ENCODE measurements at regions not wholly inside any gene's neighbourhood (a gene's known extent, or its start where the extent isn't known, plus 50 kb on each side); places are given as distances from the start of the nearest gene placed in this dataset.
"Not testable (repeated sequence)": the region's sequence is repeated elsewhere in the genome, so short reads cannot be mapped to it uniquely, and the experiment has no call there.

- DNase-seq (ENCODE audit: low spot score in 2 of 2) = no peak
- FAIRE-seq = no peak
Observed at GRCh38 chr6:94902974-94903628, 674.2 kb upstream of the MANEA start.

GRCh38 chr6:94899191-94899590 lies 678.1 kb upstream of the MANEA start:
- DNase-seq (ENCODE audit: low spot score in 2 of 2) (no peak), FAIRE-seq (no peak)

GRCh38 chr6:94894300-94894699 lies 683.0 kb upstream of the MANEA start:
- FAIRE-seq (no peak), DNase-seq (ENCODE audit: low spot score in 2 of 2) (no peak)

GRCh38 chr6:94893327-94893726 lies 684.0 kb upstream of the MANEA start:
- no peak for DNase-seq (ENCODE audit: low spot score in 2 of 2)
- no peak for FAIRE-seq

GRCh38 chr6:94873819-94874218 lies 703.5 kb upstream of the MANEA start:
- FAIRE-seq; DNase-seq (ENCODE audit: low spot score in 2 of 2): not testable (repeated sequence)

- no peak for FAIRE-seq
- no peak for DNase-seq (ENCODE audit: low spot score in 2 of 2)
Observed at GRCh38 chr6:94862112-94862511, 715.2 kb upstream of the MANEA start.

- no peak for FAIRE-seq
- no peak for DNase-seq (ENCODE audit: low spot score in 2 of 2)
Observed at GRCh38 chr6:94859924-94860323, 717.4 kb upstream of the MANEA start.

- not testable (repeated sequence) for FAIRE-seq; DNase-seq (ENCODE audit: low spot score in 2 of 2)
Observed at GRCh38 chr6:94856999-94857398, 720.3 kb upstream of the MANEA start.

- FAIRE-seq; DNase-seq (ENCODE audit: low spot score in 2 of 2): not testable (repeated sequence)
Observed at GRCh38 chr6:94851329-94851728, 726.0 kb upstream of the MANEA start.

- FAIRE-seq = no peak
- DNase-seq (ENCODE audit: low spot score in 2 of 2) = no peak
Observed at GRCh38 chr6:94845742-94846141, 731.6 kb upstream of the MANEA start.

- FAIRE-seq (no peak), DNase-seq (ENCODE audit: low spot score in 2 of 2) (no peak)
Observed at GRCh38 chr6:94835264-94835663, 742.1 kb upstream of the MANEA start.

GRCh38 chr6:94813806-94814205 lies 763.5 kb upstream of the MANEA start:
- no peak for DNase-seq (ENCODE audit: low spot score in 2 of 2)
- FAIRE-seq = no peak

GRCh38 chr6:94801344-94801743 lies 776.0 kb upstream of the MANEA start:
- FAIRE-seq (no peak), DNase-seq (ENCODE audit: low spot score in 2 of 2) (no peak)

GRCh38 chr6:94785514-94785913 lies 791.8 kb upstream of the MANEA start:
- no peak for DNase-seq (ENCODE audit: low spot score in 2 of 2)
- no peak for FAIRE-seq

GRCh38 chr6:94785081-94785480 lies 792.3 kb upstream of the MANEA start:
- not testable (repeated sequence) for FAIRE-seq; DNase-seq (ENCODE audit: low spot score in 2 of 2)

- FAIRE-seq (no peak), DNase-seq (ENCODE audit: low spot score in 2 of 2) (no peak)
Observed at GRCh38 chr6:94769197-94769596, 808.1 kb upstream of the MANEA start.

GRCh38 chr6:94751641-94752329 lies 825.5 kb upstream of the MANEA start:
- DNase-seq (ENCODE audit: low spot score in 2 of 2) (no peak), FAIRE-seq (no peak)

GRCh38 chr6:94736236-94736635 lies 841.1 kb upstream of the MANEA start:
- FAIRE-seq (no peak), DNase-seq (ENCODE audit: low spot score in 2 of 2) (no peak)

GRCh38 chr6:94735270-94735669 lies 842.1 kb upstream of the MANEA start:
- DNase-seq (ENCODE audit: low spot score in 2 of 2) = no peak
- FAIRE-seq = no peak

- FAIRE-seq (no peak), DNase-seq (ENCODE audit: low spot score in 2 of 2) (no peak)
Observed at GRCh38 chr6:94734751-94735150, 842.6 kb upstream of the MANEA start.

- DNase-seq (ENCODE audit: low spot score in 2 of 2) (no peak), FAIRE-seq (no peak)
Observed at GRCh38 chr6:94733066-94733465, 844.3 kb upstream of the MANEA start.

GRCh38 chr6:94727710-94728109 lies 849.6 kb upstream of the MANEA start:
- no peak for FAIRE-seq

More at GRCh38 chr6:94727710-94728109, 849.6 kb upstream of the MANEA start:
- DNase-seq (ENCODE audit: low spot score in 2 of 2) = no peak

All from frontal cortex (tissue), 3 donors.